Stimulated activated CD8-positive, alpha-beta memory T cell treated with anti-CD3 and anti-CD28 coated beads, Interleukin-4, amount 100 ng/mL, for 4 hours (primary cell): ENCODE measurements at regions not wholly inside any gene's neighbourhood (a gene's known extent, or its start where the extent isn't known, plus 50 kb on each side); places are given as distances from the start of the nearest gene placed in this dataset.

Experiments
- DNase-seq, 2 donors: peaks; one replicate each; pipeline ENCODE4 v3.0.0-alpha.2; 2020; ENCODE audit warnings: low read depth in 2 of 2, low spot score in 1 of 2

DNA sequence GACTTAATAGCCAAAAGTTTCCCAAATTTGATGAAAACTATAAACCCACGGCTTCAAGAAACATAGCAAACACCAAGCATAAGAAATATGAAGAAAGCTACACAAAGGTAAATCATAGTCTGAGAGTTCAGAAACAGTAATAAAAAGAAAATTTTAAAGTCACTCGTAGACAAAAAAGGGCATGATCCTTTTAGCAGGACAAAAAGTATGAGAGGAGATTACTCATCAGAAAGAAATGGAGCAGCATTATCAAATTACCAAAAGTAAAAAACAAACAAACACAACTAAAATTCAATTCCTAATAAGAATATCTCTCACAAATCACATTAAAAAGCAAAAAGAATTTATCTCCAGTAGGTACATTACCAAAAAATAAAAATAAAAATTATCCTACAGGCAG, 279.4 kb upstream of the UBE2E2 start:
- DNase-seq = no peak

GRCh38 chr3:22928216-22929110, 274.7 kb upstream of the UBE2E2 start:
- DNase-seq = no peak

GRCh38 chr3:22933051-22933840, 269.9 kb upstream of the UBE2E2 start:
- DNase-seq = no peak

DNA sequence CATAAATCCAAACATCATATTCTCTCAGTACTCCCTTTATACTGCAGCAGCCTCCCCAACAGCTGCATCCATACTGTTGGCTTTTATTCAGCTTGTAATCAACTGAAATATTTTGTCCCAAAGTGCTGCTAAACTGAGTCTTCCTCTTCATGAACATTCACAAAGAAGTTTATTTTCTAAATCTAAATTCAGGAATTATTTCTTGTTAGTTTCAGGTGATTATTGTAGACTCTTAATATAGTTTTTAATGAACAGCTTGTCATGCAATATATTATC, 269.3 kb upstream of the UBE2E2 start:
- no peak for DNase-seq

- no peak for DNase-seq
Observed at GRCh38 chr3:22935040-22935439, 268.1 kb upstream of the UBE2E2 start.

DNA sequence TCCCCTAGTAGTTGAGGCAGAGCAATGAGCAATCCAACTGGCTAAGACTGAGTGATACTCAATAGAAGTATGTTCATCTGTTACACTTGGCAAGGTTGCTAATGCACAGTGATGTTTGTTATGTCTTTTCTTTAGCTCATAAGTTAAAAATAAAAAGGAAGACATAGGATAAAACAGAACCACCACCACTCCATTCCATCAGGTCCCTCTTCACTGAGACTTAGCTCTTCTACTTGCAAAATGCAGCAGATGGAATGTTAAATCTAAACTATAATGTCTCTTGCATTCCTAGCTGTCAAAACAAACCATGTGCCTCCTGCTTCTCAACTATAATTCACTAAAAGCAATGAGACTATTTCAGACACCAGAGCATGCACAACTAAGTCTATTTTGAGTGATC, 265.6 kb upstream of the UBE2E2 start:
- DNase-seq = no peak

GRCh38 chr3:22938739-22939138, 264.4 kb upstream of the UBE2E2 start:
- DNase-seq = no peak

DNA sequence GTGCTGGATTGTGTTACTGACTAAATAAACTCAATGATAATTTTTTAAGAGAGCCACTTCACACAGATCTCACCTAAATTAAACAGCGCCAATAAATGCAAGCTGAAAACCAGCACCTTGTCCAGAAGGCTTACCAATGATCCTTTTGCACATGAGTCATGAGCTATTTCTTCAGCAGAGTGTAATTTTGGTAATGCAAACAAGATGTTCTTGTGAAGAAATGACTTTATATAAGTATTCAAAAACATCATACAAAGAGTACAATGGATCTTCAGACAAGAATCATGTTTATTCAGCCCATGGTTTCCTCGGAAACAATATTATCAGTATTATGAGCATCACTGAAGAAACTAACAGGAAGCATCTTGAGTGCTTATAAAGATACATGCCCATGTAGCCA, 263.8 kb upstream of the UBE2E2 start:
- no peak for DNase-seq

DNA sequence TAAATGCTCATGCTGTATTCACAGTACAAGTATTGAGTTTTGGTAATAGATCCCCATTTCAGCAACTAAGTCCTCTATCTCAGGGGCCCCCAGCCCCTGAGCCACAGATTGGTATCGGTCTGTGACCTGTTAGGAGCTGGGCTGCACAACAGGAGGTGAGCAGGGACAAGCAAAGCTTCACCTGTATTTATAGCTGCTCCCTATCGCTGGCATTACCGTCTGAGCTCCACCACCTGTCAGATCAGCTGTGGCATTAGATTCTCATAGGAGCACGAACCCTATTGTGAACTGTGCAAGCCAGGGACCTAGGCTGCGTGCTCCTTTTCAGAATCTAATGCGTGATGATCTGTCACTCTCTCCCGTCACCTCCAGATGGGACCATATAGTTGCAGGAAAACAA, 262.8 kb upstream of the UBE2E2 start:
- no peak for DNase-seq

DNA sequence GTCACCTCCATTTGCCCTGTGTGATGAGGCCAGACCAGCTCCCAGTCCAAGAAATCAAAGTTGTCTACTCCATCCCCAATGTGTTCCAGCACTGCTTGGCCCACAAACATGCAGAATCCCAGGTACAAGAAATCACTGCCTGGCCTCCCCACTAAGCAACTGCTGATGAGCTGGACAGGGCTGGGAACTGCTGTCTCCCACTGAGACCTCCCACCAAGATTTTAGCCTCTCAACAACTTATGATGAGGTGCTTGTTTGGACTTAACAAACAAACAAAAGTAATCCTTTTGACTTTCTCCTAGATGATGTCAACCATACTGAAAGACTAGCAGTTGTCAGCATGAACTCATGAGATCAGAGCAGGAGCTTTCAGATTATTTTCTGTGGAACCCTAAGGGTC, 260.1 kb upstream of the UBE2E2 start:
- DNase-seq = no peak

- no peak for DNase-seq
Observed at GRCh38 chr3:22947851-22948250, 255.3 kb upstream of the UBE2E2 start.

GRCh38 chr3:22951910-22952309, 251.2 kb upstream of the UBE2E2 start:
- DNase-seq = no peak

GRCh38 chr3:22952860-22953259, 250.3 kb upstream of the UBE2E2 start:
- DNase-seq = no peak

GRCh38 chr3:22959593-22959992, 243.5 kb upstream of the UBE2E2 start:
- no peak for DNase-seq

GRCh38 chr3:22960105-22960984, 242.8 kb upstream of the UBE2E2 start:
- no peak for DNase-seq

DNA sequence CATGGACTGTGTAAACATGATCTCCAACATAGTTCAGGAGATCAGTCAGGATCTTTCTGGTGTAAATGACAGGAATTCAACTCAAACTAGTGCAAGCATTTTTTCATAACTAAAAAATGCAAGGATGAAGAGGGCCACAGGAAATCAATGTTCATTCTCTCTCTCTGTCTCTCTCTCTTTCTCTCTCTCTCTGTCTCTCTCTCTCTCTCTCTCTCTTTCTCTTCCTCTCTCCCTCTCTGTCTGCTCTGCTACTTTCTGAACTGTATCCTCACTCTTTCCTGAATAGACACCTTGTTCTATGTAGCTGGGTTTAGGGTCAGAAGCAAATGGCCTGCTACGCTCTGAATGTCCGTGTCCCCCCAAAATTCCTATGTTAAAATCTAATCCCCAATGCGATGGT, 240.9 kb upstream of the UBE2E2 start:
- DNase-seq = no peak

- DNase-seq = no peak
Observed at GRCh38 chr3:22966349-22966748, 236.8 kb upstream of the UBE2E2 start.

- no peak for DNase-seq
Observed at GRCh38 chr3:22969276-22969675, 233.9 kb upstream of the UBE2E2 start.

DNA sequence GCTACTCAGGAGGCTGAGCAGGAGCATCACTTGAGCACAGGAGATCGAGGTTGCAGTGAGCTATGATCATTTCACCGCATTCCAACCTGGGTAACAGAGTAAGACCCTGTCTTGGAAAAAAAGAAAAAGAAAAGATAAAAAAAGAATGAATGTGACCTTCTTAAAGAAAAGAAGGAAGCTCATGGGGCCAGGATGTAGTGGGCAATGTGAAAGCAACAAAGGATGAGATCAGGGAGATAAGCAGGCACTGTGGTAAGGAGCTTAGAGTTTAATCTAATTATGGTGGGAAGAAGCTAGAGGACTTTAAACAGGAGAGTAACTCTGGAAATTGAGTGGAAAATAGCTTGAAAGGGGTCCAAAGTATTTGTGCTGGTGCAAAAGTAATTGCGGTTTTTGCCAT, 231.6 kb upstream of the UBE2E2 start:
- no peak for DNase-seq

- no peak for DNase-seq
Observed at GRCh38 chr3:22977042-22977441, 226.1 kb upstream of the UBE2E2 start.

- no peak for DNase-seq
Observed at GRCh38 chr3:22977650-22978289, 225.4 kb upstream of the UBE2E2 start.
